Right hindlimb (tissue), 1 donor: ENCODE measurements at regions not wholly inside any gene's neighbourhood (a gene's known extent, or its start where the extent isn't known, plus 50 kb on each side); places are given as distances from the start of the nearest gene placed in this dataset.
A peak's percentile ranks its signal among the peaks of the same experiment; 100 is the strongest.

Source experiments
- DNase-seq: peaks from one replicate; pipeline ENCODE4 v3.0.0-alpha.2; 2018

- DNase-seq: no peak
Observed at GRCh38 chr10:128322106-128322505, 195.9 kb upstream of the MKI67 start.

- DNase-seq: no peak
Observed at GRCh38 chr10:128322950-128323349, 196.7 kb upstream of the MKI67 start.

GRCh38 chr10:128324058-128324827 is 198.0 kb upstream of the MKI67 start:
- peak; percentile 75 for DNase-seq

GRCh38 chr10:128325788-128326187 is 199.6 kb upstream of the MKI67 start:
- DNase-seq: no peak

GRCh38 chr10:128326251-128326650 is 200.0 kb upstream of the MKI67 start:
- no peak for DNase-seq

- DNase-seq: no peak
Observed at GRCh38 chr10:128326851-128327250, 200.6 kb upstream of the MKI67 start.

- DNase-seq: no peak
Observed at GRCh38 chr10:128336401-128336800, 210.2 kb upstream of the MKI67 start.

GRCh38 chr10:128337860-128338378 is 211.7 kb upstream of the MKI67 start:
- DNase-seq: peak; percentile 93

GRCh38 chr10:128338951-128339350 is 212.7 kb upstream of the MKI67 start:
- DNase-seq: no peak

GRCh38 chr10:128339753-128340152 is 213.5 kb upstream of the MKI67 start:
- peak; percentile 49 for DNase-seq

- DNase-seq: no peak
Observed at GRCh38 chr10:128345353-128345752, 219.1 kb upstream of the MKI67 start.

GRCh38 chr10:128360783-128361182 is 234.6 kb upstream of the MKI67 start:
- DNase-seq: no peak

- DNase-seq: no peak
Observed at GRCh38 chr10:128361487-128361886, 235.3 kb upstream of the MKI67 start.

- no peak for DNase-seq
Observed at GRCh38 chr10:128362514-128362913, 236.3 kb upstream of the MKI67 start.

- DNase-seq: peak; percentile 64
Observed at GRCh38 chr10:128364631-128365030, 238.4 kb upstream of the MKI67 start.

GRCh38 chr10:128365156-128365725 is 239.0 kb upstream of the MKI67 start:
- DNase-seq: peak; percentile 52

GRCh38 chr10:128367807-128368206 is 241.6 kb upstream of the MKI67 start:
- no peak for DNase-seq

- no peak for DNase-seq
Observed at GRCh38 chr10:128369101-128369650, 243.0 kb upstream of the MKI67 start.

- no peak for DNase-seq
Observed at GRCh38 chr10:128373071-128373749, 247.0 kb upstream of the MKI67 start.

GRCh38 chr10:128373831-128374230 is 247.6 kb upstream of the MKI67 start:
- no peak for DNase-seq

- no peak for DNase-seq
Observed at GRCh38 chr10:128375171-128375570, 248.9 kb upstream of the MKI67 start.

GRCh38 chr10:128377364-128377987 is 251.3 kb upstream of the MKI67 start:
- DNase-seq: no peak

GRCh38 chr10:128377988-128378387 is 251.8 kb upstream of the MKI67 start:
- no peak for DNase-seq
